HEK293T (cell line): ENCODE measurements at regions not wholly inside any gene's neighbourhood (a gene's known extent, or its start where the extent isn't known, plus 50 kb on each side); places are given as distances from the start of the nearest gene placed in this dataset.

Source experiments
- BHLHE40 ChIP-seq: fragments of 450-650 bp; IDR thresholded peaks from 2 replicates; pipeline ENCODE4 v1.6.1; 2016; ENCODE audit warnings: mild to moderate bottlenecking, moderate library complexity, borderline replicate concordance
- CTBP1 ChIP-seq: fragments of 450-650 bp; IDR thresholded peaks from 2 replicates; pipeline ENCODE4 v1.6.1; 2016; ENCODE audit warnings: borderline replicate concordance
- ELF4 ChIP-seq: fragments of 450-650 bp; IDR thresholded peaks from 2 replicates; pipeline ENCODE4 v1.6.1; 2017; ENCODE audit warnings: antibody characterized with exemption
- FOXA1 ChIP-seq: fragments of 450-650 bp; IDR thresholded peaks from 2 replicates; pipeline ENCODE4 v1.6.1; 2016; ENCODE audit warnings: mild to moderate bottlenecking
- FOXK2 ChIP-seq: fragments of 450-650 bp; IDR thresholded peaks from 2 replicates; pipeline ENCODE4 v1.6.1; 2016; ENCODE audit warnings: mild to moderate bottlenecking
- FOXM1 ChIP-seq: fragments of 450-650 bp; IDR thresholded peaks from 2 replicates; pipeline ENCODE4 v1.6.1; 2017; ENCODE audit warnings: mild to moderate bottlenecking, borderline replicate concordance
- HDGF ChIP-seq: fragments of 450-650 bp; IDR thresholded peaks from 2 replicates; pipeline ENCODE4 v1.6.1; 2017; ENCODE audit warnings: antibody characterized with exemption, borderline replicate concordance
- NFRKB ChIP-seq: fragments of 450-650 bp; IDR thresholded peaks from 2 replicates; pipeline ENCODE4 v1.6.1; 2016; ENCODE audit warnings: mild to moderate bottlenecking, moderate library complexity
- PKNOX1 ChIP-seq: fragments of 450-650 bp; IDR thresholded peaks from 2 replicates; pipeline ENCODE4 v1.6.1; 2016
- SP1 ChIP-seq: fragments of 450-650 bp; IDR thresholded peaks from 2 replicates; pipeline ENCODE4 v1.6.1; 2017
- SUZ12 ChIP-seq: fragments of 450-650 bp; IDR thresholded peaks from 2 replicates; pipeline ENCODE4 v1.6.1; 2016; ENCODE audit warnings: mild to moderate bottlenecking
- TARDBP ChIP-seq: fragments of 450-650 bp; IDR thresholded peaks from 2 replicates; pipeline ENCODE4 v1.6.1; 2016

GRCh38 chr12:116453631-116454030 lies 105.5 kb upstream of the MAP1LC3B2 start:
- TF ChIP-seq FOXM1 (no peak), BHLHE40 (no peak), NFRKB (no peak), SP1 (no peak), FOXK2 (no peak), PKNOX1 (no peak), CTBP1 (no peak), ELF4 (no peak), TARDBP (no peak), SUZ12 (no peak), FOXA1 (no peak), HDGF (no peak)
